HepG2 (cell line): ENCODE measurements at regions not wholly inside any gene's neighbourhood (a gene's known extent, or its start where the extent isn't known, plus 50 kb on each side); places are given as distances from the start of the nearest gene placed in this dataset.

ENCODE experiments used
- ATAC-seq: fragments of 200-7000 bp; cut with Tn5 transposase; 3 replicates; pipeline ENCODE4 v1.9.1; 2020; ENCODE audit warnings: mild to moderate bottlenecking, moderate library complexity
- BruUV-seq: library from RNA; stranded (reverse); fragments of 400-500 nt; replicated peaks from 2 replicates; lab custom pipeline; 2021; lab: Mats Ljungman, UMichigan
- CTCF ChIA-PET: fragments of 300-600 bp; formaldehyde crosslinking; extraction: SDS; loops from one replicate; lab custom pipeline; 2021; ENCODE audit warnings: low total read pairs, inconsistent platforms, low intra/inter-chr PET ratio; lab: Yijun Ruan, JAX
- POLR2A ChIA-PET: fragments of 350-600 bp; sonication (Branson Sonifier 250); formaldehyde crosslinking; loops from one replicate; lab custom pipeline; 2020; ENCODE audit warnings: antibody characterized with exemption, inconsistent platforms; lab: Yijun Ruan, JAX
- DNase-seq: peaks from one replicate; pipeline ENCODE4 v3.0.0-alpha.2; 2015; ENCODE audit warnings: low spot score
- FAIRE-seq: peaks from 3 replicates; lab custom pipeline; 2011; peaks lifted over from hg19 to GRCh38; lab: Jason Lieb, UNC
- H2AFZ ChIP-seq: one replicate; pipeline ENCODE4 v1.6.1; 2011; ENCODE audit warnings: low read length, inconsistent platforms
- H3K27ac ChIP-seq: fragments of 300-600 bp; 3 replicates; pipeline ENCODE4 v1.8.0; 2011; ENCODE audit warnings: mixed run types, mild to moderate bottlenecking, mixed read lengths, low read length, inconsistent platforms; ENCODE audit not compliant: insufficient read depth; ENCODE audit errors: extremely low read length
- H3K27me3 ChIP-seq, 2 experiments: fragments of 200-600 bp in 1 of 2; 2 replicates in 1 of 2; 3 replicates in 1 of 2; pipeline versions ENCODE4 v1.6.0 to v1.8.0; 2011; ENCODE audit warnings: low read length in 2 of 2, mild to moderate bottlenecking in 2 of 2, moderate library complexity in 2 of 2, inconsistent platforms in 1 of 2; ENCODE audit not compliant: insufficient read depth in 2 of 2, control insufficient read depth in 1 of 2
- H3K36me3 ChIP-seq, 2 experiments: fragments of 200-600 bp in 1 of 2; replicated peaks in 1 of 2; 2 replicates in 1 of 2; 3 replicates in 1 of 2; pipeline versions ENCODE4 v1.5.1 to v1.8.0; 2011; ENCODE audit warnings: low read length in 2 of 2, inconsistent platforms in 1 of 2; ENCODE audit not compliant: insufficient read depth in 2 of 2, control insufficient read depth in 1 of 2
- H3K4me1 ChIP-seq: 2 replicates; pipeline ENCODE4 v1.5.1; 2012; ENCODE audit warnings: low read length, inconsistent platforms; ENCODE audit not compliant: insufficient read depth
- H3K4me2 ChIP-seq: 2 replicates; pipeline ENCODE4 v1.6.0; 2011; ENCODE audit warnings: low read depth, low read length, inconsistent platforms
- H3K4me3 ChIP-seq, 3 experiments: fragments of 200-600 bp in 1 of 3; sonication (generic), shearing (Covaris generic) in 1 of 3; replicated peaks in 1 of 3; 2 replicates each; pipeline ENCODE4 v1.5.1; 2011 to 2016; ENCODE audit warnings: low read length in 3 of 3, inconsistent platforms in 2 of 3, low read depth in 2 of 3, mild to moderate bottlenecking in 2 of 3, control low read depth in 1 of 3, mixed read lengths in 1 of 3; ENCODE audit not compliant: insufficient read depth in 1 of 3
- H3K79me2 ChIP-seq: one replicate; pipeline ENCODE4 v1.6.1; 2011; ENCODE audit warnings: low read length, inconsistent platforms; ENCODE audit not compliant: insufficient read depth
- H3K9ac ChIP-seq: 2 replicates; pipeline ENCODE4 v1.6.0; 2011; ENCODE audit warnings: mild to moderate bottlenecking, low read depth, low read length, inconsistent platforms; ENCODE audit not compliant: insufficient read depth
- H3K9me3 ChIP-seq: 2 replicates; pipeline ENCODE4 v1.5.1; 2012; ENCODE audit warnings: mild to moderate bottlenecking, low read length
- H4K20me1 ChIP-seq: 2 replicates; pipeline ENCODE4 v1.6.0; 2011; ENCODE audit warnings: inconsistent platforms, mild to moderate bottlenecking, low read length, moderate library complexity; ENCODE audit not compliant: insufficient read depth
- AGO2 ChIP-seq: fragments of 200-400 bp; formaldehyde crosslinking; optimal IDR thresholded peaks from 2 replicates; pipeline ENCODE3; 2017; ENCODE audit warnings: mild to moderate bottlenecking, low read depth, low read length, moderate library complexity
- ARNT ChIP-seq: fragments of 450-650 bp; IDR thresholded peaks from 2 replicates; pipeline ENCODE4 v1.6.1; 2017
- MEF2D ChIP-seq: sonication (generic); formaldehyde crosslinking; IDR thresholded peaks from 2 replicates; pipeline ENCODE4 v1.5.1; 2020; ENCODE audit warnings: mild to moderate bottlenecking, missing genetic modification reagents
- RXRB ChIP-seq: IDR thresholded peaks from 2 replicates; pipeline ENCODE4 v1.6.1; 2016; ENCODE audit warnings: borderline replicate concordance, missing genetic modification reagents, missing compliant biosample characterization
- TBX3 ChIP-seq: fragments of 450-650 bp; IDR thresholded peaks from 2 replicates; pipeline ENCODE4 v1.6.1; 2017; ENCODE audit warnings: antibody characterized with exemption, mild to moderate bottlenecking, inconsistent platforms, borderline replicate concordance
- ZNF121 ChIP-seq: sonication (generic); formaldehyde crosslinking; IDR thresholded peaks from 2 replicates; pipeline ENCODE4 v1.5.0; 2020; ENCODE audit warnings: mild to moderate bottlenecking, missing genetic modification reagents
- ZNF644 ChIP-seq: IDR thresholded peaks from 2 replicates; pipeline ENCODE4 v1.6.1; 2016; ENCODE audit warnings: low read depth
- whole genome bisulfite sequencing: methylation state at CpG from one replicate; pipeline ENCODE4 v1.1.6; 2017; ENCODE audit warnings: low lambda C conversion rate; 5-methylcytosine and 5-hydroxymethylcytosine counted together
- in situ Hi-C: cut with HindIII; loops from 2 replicates; pipeline ENCODE4 v1.10.0; 2017; ENCODE audit warnings: low pct_unique_long_range_greater_than_20kb; ENCODE audit not compliant: extremely low pct_ligation_motif_present
- intact Hi-C: fragments of 100-400 bp; cut with micrococcal nuclease; formaldehyde crosslinking; loops from one replicate; pipeline ENCODE4 v1.10.0; 2022; ENCODE audit not compliant: unreplicated experiment

GRCh38 chr4:154942176-154942575, 161.1 kb downstream of the RBM46 start:
- H3K36me3 ChIP-seq, result no peaks in the 10 kb centered on the region
- FAIRE-seq (no peak), ATAC-seq (no peak), DNase-seq (no peak)
- H3K79me2 ChIP-seq, result no peaks in the 10 kb centered on the region
- POLR2A ChIA-PET, result no interaction called here
- H3K27me3 ChIP-seq, result no peaks in the 10 kb centered on the region
- no peaks in the 10 kb centered on the region for H3K9me3 ChIP-seq
- in situ Hi-C loops (loop anchor here (25.0 kb wide), 1 partner anchor 305 kb away; no protein-coding TSS in a partner anchor), intact Hi-C loops (no loop called here)
- no peak overlapping the region for H3K9ac ChIP-seq
- H4K20me1 ChIP-seq, result no peaks in the 10 kb centered on the region
- BruUV-seq, result no TSS peak
- H3K4me2 ChIP-seq, result no peak overlapping the region
- H3K27ac ChIP-seq, result no peak overlapping the region
- TF ChIP-seq ARNT (no peak), RXRB (CRISPR knock-in tag) (no peak), ZNF644 (no peak), MEF2D (CRISPR knock-in tag) (no peak), ZNF121 (CRISPR knock-in tag) (no peak), TBX3 (no peak)
- CTCF ChIA-PET, result no interaction called here
- H3K4me3 ChIP-seq, result no peak overlapping the region
- no peaks in the 10 kb centered on the region for H3K4me1 ChIP-seq
- no peak overlapping the region for H2AFZ ChIP-seq

GRCh38 chr4:154944996-154945395, 163.9 kb downstream of the RBM46 start:
- Histone ChIP-seq H3K4me1 (no peaks in the 10 kb centered on the region), H3K36me3 (no peaks in the 10 kb centered on the region), H3K79me2 (no peaks in the 10 kb centered on the region), H3K4me3 (no peak overlapping the region), H3K9me3 (no peaks in the 10 kb centered on the region), H3K27ac (no peak overlapping the region), H3K27me3 (no peaks in the 10 kb centered on the region), H3K4me2 (no peak overlapping the region), H2AFZ (no peak overlapping the region), H3K9ac (no peak overlapping the region), H4K20me1 (no peaks in the 10 kb centered on the region)
- TF ChIP-seq AGO2, result no peak
- DNase-seq (no peak), ATAC-seq (no peak), FAIRE-seq (no peak)
- WGBS, result 3% methylated on average over 3 of the region's 4 CpGs
- POLR2A ChIA-PET, result no interaction called here
- in situ Hi-C loops (loop anchor here (25.0 kb wide), 1 partner anchor 308 kb away; no protein-coding TSS in a partner anchor), intact Hi-C loops (no loop called here)
- CTCF ChIA-PET, result no interaction called here
- no TSS peak for BruUV-seq
